PFSK-1 (cell line): ENCODE measurements at regions not wholly inside any gene's neighbourhood (a gene's known extent, or its start where the extent isn't known, plus 50 kb on each side); places are given as distances from the start of the nearest gene placed in this dataset.
A peak's percentile ranks its signal among the peaks of the same experiment; 100 is the strongest.

Experiments
- FOXP2 ChIP-seq: optimal IDR thresholded peaks from 2 replicates; pipeline ENCODE3; 2011; ENCODE audit warnings: borderline replicate concordance, control low read depth, inconsistent platforms; ENCODE audit not compliant: insufficient read depth; ENCODE audit errors: extremely low read length, extremely low read depth
- POLR2AphosphoS5 ChIP-seq: IDR thresholded peaks from 2 replicates; pipeline ENCODE4 v1.6.1; 2012; ENCODE audit warnings: low read depth, mild to moderate bottlenecking, control low read depth, low read length, moderate library complexity
- REST ChIP-seq, 2 experiments: IDR thresholded peaks; 2 replicates each; pipeline versions ENCODE4 v1.6.1 to v1.8.0; 2011 to 2012; ENCODE audit warnings: low read depth in 2 of 2, low read length in 2 of 2, control low read depth in 1 of 2, inconsistent platforms in 1 of 2, mild to moderate bottlenecking in 1 of 2, moderate library complexity in 1 of 2; ENCODE audit not compliant: insufficient read depth in 1 of 2
- SIN3A ChIP-seq: IDR thresholded peaks from 2 replicates; pipeline ENCODE4 v1.6.1; 2012; ENCODE audit warnings: mild to moderate bottlenecking, low read length, moderate library complexity, borderline replicate concordance; ENCODE audit not compliant: insufficient read depth
- TAF1 ChIP-seq: IDR thresholded peaks from 2 replicates; pipeline ENCODE4 v1.6.1; 2012; ENCODE audit warnings: low read length, control low read depth, borderline replicate concordance; ENCODE audit not compliant: insufficient read depth

- TF ChIP-seq REST (IDR thresholded peaks at IDR 0.05; ENCODE audit: insufficient read depth in 1 of 2, low read depth in 2 of 2, low read length in 2 of 2) (no peak), FOXP2 (no peak), POLR2AphosphoS5 (peak; percentile 55; the same call in 1 of the 2 replicates)
Measured at GRCh38 chr12:65728848-65729793, 95.2 kb upstream of the HMGA2 start.

GRCh38 chr12:65731771-65732170, 92.5 kb upstream of the HMGA2 start:
- no peak for TF ChIP-seq FOXP2
- no peak for TF ChIP-seq TAF1
- TF ChIP-seq REST (IDR thresholded peaks at IDR 0.05; ENCODE audit: insufficient read depth in 1 of 2, low read depth in 2 of 2, low read length in 2 of 2): no peak
- TF ChIP-seq POLR2AphosphoS5: no peak
- TF ChIP-seq SIN3A: no peak

GRCh38 chr12:65734226-65734625, 90.1 kb upstream of the HMGA2 start:
- no peak for TF ChIP-seq SIN3A
- TF ChIP-seq TAF1: no peak
- no peak for TF ChIP-seq FOXP2
- no peak for TF ChIP-seq POLR2AphosphoS5
- TF ChIP-seq REST (IDR thresholded peaks at IDR 0.05; ENCODE audit: insufficient read depth in 1 of 2, low read depth in 2 of 2, low read length in 2 of 2): no peak

- no peak for TF ChIP-seq POLR2AphosphoS5
- no peak for TF ChIP-seq TAF1
- TF ChIP-seq REST (IDR thresholded peaks at IDR 0.05; ENCODE audit: insufficient read depth in 1 of 2, low read depth in 2 of 2, low read length in 2 of 2): no peak
- no peak for TF ChIP-seq FOXP2
- no peak for TF ChIP-seq SIN3A
Measured at GRCh38 chr12:65739606-65740005, 84.7 kb upstream of the HMGA2 start.
